Stimulated activated CD4-positive, alpha-beta T cell treated with anti-CD3 and anti-CD28 coated beads, Interleukin-12 subunit alpha, Interleukin-12 subunit beta, amount 100 ng/mL, for 4 hours (primary cell): ENCODE measurements at regions not wholly inside any gene's neighbourhood (a gene's known extent, or its start where the extent isn't known, plus 50 kb on each side); places are given as distances from the start of the nearest gene placed in this dataset.
"Not testable (repeated sequence)": the region's sequence is repeated elsewhere in the genome, so short reads cannot be mapped to it uniquely, and the experiment has no call there.

Source experiments
- DNase-seq: peaks from one replicate; pipeline ENCODE4 v3.0.0-alpha.2; 2020

GRCh38 chr13:44695520-44695919 lies 119.4 kb upstream of the TSC22D1 start:
- no peak for DNase-seq

DNA sequence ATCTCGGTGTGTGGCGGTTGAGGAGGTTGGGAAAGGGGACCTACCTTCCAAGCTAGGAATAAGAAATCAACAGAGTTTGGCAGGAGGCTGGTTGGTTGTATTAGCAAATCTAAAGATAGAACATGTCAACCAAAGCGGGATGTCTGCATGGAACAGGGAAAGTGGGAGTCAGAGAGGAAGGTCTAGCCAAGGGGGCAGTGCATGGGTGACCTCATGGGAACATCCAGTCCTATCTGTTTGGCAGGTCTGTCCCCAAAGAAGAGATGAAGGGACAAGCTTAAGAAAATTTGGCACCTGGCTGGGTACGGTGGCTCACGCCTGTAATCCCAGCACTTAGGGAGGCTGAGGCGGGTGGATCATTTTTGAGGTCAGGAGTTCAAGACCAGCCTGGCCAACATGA lies 118.7 kb upstream of the TSC22D1 start:
- no peak for DNase-seq

DNA sequence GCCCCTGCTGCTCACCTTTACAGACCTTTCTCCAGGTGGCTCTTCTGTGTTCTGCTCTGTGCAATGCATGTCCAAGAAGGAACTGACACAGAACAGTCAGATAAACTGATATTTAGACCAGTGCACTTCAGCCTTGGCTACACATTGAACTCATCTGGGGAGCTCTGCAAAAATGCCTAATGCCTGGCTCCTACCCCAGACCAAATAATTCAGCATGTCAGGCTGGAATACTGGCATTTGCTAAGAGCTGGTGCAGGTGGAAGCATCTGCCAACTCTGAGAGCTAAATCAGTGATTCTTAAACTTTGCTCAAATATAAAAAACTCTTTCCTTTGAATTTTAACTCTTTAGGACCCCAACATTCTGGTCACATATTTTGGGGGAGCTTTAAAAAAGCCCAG lies 118.2 kb upstream of the TSC22D1 start:
- no peak for DNase-seq

DNA sequence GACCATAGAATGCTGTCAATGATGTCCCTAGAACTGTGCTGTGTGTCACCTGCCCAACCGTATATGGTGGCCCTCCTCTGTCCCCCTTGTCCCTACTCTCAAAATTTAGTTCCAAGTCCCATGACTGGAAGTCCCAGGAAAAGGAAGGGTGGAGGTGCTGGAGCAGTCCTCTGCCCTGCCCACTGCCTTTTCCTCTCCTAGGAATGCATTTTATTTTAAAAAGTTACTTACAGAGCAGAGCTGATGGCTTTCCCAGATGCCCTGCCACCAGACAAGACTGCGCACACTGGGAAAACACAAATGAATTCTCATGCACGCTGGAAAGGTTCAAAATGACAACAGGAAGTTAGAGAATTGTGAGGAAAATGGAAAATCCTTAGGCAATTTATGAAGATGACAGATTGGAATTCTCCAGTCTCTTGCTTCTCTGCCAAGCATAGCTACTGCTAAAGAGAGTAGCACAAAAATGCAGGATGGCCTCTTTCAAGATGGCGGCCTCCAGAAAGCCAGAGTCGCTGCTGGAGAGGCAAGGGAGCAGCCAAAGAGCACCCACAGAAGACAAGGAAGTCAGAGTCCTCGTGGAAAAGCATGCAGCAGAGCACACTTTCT lies 117.1 kb upstream of the TSC22D1 start:
- no peak for DNase-seq

- DNase-seq, result no peak
Measured at GRCh38 chr13:44692173-44692713, 116.1 kb upstream of the TSC22D1 start.

GRCh38 chr13:44690376-44690775 lies 114.2 kb upstream of the TSC22D1 start:
- no peak for DNase-seq

- no peak for DNase-seq
Measured at GRCh38 chr13:44688652-44689051, 112.5 kb upstream of the TSC22D1 start.

GRCh38 chr13:44686531-44686934 lies 110.4 kb upstream of the TSC22D1 start:
- no peak for DNase-seq

GRCh38 chr13:44685641-44686040 lies 109.5 kb upstream of the TSC22D1 start:
- no peak for DNase-seq

GRCh38 chr13:44682416-44682815 lies 106.3 kb upstream of the TSC22D1 start:
- not testable (repeated sequence) for DNase-seq

GRCh38 chr13:44680746-44681355 lies 104.7 kb upstream of the TSC22D1 start:
- DNase-seq, result no peak

DNA sequence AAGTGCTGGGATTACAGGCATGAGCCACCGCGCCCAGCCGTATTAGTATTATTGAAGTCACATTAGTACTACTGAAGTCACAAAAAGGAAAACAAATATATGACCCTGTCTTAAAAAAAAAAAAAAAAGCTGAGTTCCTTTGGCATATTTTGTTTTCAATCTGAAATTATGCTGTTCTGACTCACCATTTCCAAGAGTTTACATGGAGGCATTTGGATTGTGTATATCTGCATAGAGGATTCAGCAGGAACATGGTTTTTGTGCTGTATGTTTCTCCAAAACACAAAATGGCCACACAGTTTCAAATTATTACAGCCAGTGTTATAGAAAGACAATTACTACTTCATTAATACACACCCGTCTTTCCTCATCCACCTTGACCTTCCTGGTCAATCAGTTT lies 103.5 kb upstream of the TSC22D1 start:
- no peak for DNase-seq

- no peak for DNase-seq
Measured at GRCh38 chr13:44678197-44678596, 102.1 kb upstream of the TSC22D1 start.

DNA sequence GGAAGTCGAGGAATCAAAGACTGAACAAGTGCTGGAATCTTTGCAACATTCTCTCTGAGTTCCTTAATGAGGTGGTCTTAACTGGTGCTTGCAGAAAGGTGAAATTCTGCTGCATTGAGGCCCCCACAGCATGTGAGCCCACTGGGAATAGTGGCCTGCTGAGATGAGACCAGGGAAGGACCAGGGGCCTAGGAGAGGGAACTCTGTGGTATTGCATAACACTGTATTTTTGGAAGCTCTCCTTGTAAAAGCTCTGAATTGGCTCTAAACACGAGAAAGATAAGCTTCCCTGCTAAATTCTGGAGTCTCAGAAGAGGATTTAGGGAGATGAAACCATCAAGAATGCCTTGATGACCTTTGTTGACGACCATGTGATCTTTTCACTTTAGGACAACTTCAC lies 100.4 kb upstream of the TSC22D1 start:
- DNase-seq, result no peak

GRCh38 chr13:44669534-44669933 lies 93.4 kb upstream of the TSC22D1 start:
- no peak for DNase-seq

DNA sequence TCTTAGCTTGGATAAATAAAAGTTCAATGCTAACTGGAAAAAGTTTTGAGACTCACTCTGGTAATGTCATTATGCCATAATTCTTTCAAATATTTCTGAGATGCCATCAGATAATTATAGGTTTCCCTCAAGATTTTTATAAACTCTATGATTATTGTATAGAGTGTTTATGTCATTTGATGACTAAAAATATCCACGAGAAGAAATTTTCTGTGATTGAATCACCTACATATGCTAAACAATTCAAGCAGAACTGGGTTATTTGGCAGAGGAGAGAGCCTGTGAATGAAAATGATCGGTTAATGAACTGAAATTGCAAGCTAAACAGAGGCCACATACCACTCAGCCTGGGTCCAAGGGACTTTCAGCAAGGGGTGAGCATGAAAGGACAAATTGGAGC lies 92.6 kb upstream of the TSC22D1 start:
- no peak for DNase-seq

DNA sequence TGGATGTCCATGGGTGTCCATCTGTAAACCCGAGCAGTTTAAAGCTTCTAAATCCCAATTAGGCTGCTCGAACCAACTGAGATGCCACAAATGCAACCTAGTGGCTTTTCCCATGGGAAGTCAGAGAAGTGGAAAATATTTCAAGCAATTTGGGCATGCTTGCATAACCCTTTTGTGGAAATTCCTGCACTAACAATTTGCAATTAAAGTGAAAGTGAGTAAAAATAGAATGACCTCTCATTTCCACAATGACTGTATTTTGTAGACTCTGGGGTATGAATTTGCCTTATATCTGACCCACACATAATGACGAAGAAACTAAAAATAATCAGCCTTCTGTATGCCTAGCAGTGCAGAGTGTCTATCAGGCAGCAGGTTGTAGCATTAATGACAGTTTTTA lies 91.8 kb upstream of the TSC22D1 start:
- DNase-seq, result no peak

DNA sequence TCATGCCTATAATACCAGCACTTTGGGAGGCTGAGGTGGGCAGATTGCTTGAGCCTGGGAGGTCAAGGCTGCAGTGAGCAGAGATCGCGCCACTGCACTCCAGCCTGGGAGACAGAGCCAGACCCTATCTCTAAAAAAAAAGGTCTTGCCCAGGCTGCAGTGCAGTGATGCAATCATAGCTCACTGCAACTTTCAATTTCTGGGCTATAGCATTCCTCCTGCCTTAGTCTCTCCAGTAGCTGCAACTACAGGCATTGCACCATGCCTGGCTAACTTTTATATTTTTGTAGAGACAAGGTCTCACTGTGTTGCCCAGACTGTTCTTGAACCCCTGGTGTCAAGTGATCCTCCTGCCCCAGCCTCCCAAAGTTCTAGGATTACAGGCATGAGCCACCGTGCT lies 90.4 kb upstream of the TSC22D1 start:
- not testable (repeated sequence) for DNase-seq

GRCh38 chr13:44664308-44664707 lies 88.2 kb upstream of the TSC22D1 start:
- DNase-seq, result no peak

GRCh38 chr13:44662515-44662914 lies 86.4 kb upstream of the TSC22D1 start:
- no peak for DNase-seq

DNA sequence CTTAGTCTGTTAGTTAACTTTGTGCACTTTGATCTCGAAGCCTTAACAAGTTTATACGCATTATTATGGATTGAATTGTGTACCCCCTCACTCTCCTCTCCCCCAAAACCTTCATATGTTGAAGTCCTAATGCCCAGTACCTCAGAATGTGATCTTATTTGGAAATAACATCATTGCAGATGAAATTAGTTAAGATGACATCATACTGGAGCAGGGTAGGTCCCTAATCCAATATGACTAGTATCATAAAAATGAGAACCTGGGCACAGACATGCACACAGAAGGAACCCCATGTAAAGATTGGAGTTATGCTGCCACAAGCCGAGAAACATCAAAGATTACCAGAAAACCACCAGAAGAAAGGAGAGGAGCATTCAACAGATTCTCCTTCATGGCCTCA lies 85.8 kb upstream of the TSC22D1 start:
- DNase-seq, result no peak

DNA sequence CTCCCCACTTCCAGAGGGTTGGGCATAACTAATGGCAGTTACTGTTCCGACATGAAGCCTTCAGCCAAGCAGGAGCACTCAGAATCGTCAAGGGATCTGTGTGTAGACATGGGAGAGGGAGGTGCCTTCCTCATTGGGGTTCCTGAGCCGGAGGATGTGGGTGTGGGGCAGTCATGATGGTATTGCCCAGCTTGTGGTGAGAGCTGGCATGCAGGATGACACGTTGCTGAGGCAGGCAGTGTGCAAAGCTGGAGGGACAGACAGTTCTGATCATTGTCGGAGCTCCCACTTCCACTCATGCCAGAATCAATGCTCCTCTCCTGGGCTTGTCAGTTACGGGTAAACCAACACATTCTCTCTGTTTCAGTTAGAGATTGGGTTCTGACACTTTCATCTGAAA lies 83.9 kb upstream of the TSC22D1 start:
- no peak for DNase-seq

- DNase-seq, result no peak
Measured at GRCh38 chr13:44652962-44653660, 77.0 kb upstream of the TSC22D1 start.

DNA sequence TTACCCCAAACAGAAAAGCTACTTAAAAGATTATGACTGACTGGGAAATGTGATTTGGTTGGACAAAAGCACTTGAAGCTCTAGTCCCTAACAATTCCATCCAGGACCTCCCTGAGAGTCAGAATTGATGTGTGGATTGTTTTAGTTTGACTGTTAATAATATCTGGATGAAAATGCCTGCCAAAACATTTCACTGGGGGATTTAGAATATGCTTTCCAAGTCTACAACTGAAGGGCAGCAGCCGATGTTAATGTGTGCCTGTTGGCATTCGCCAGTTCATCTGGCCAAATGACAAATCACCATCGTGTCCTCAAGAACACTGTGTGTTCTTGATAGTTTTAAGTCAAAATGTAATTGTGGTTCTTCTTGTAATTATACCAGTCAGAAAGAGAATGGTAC lies 76.0 kb upstream of the TSC22D1 start:
- no peak for DNase-seq
